Spleen (tissue), 7 donors: ENCODE measurements at regions not wholly inside any gene's neighbourhood (a gene's known extent, or its start where the extent isn't known, plus 50 kb on each side); places are given as distances from the start of the nearest gene placed in this dataset.

Experiments used
- CTCF ChIP-seq, 11 experiments: fragments of 200-600 bp in 7 of 11; fragments of 450-650 bp in 4 of 11; sonication (generic) in 4 of 11; IDR thresholded peaks in 8 of 11; conservative IDR thresholded peaks in 3 of 11; 1 replicate in 7 of 11; 2 replicates in 4 of 11; pipeline versions ENCODE4 v1.4.0 to v1.8.0; 2016 to 2021; ENCODE audit warnings: antibody characterized with exemption in 11 of 11, inconsistent platforms in 4 of 11, mild to moderate bottlenecking in 1 of 11
- POLR2A ChIP-seq, 3 donors: fragments of 450-650 bp; IDR thresholded peaks; one replicate each; pipeline ENCODE4 v1.5.1; 2017; ENCODE audit warnings: antibody characterized with exemption in 3 of 3, mild to moderate bottlenecking in 1 of 3
- donor health status: DM: no; HTN: no; CAD: no; lungs with moderate emphysema.
- donor health status: DM: no; HTN: no; CAD: no.
- donor health status: DM: no; HTN: no; CAD: no.

GRCh38 chr3:59250600-59250999 lies 200.8 kb upstream of the CFAP20DC start:
- TF ChIP-seq CTCF (IDR thresholded peaks at IDR 0.05 in 8 of 11, conservative IDR thresholded peaks at IDR 0.05 in 3 of 11) (no peak), POLR2A (IDR thresholded peaks at IDR 0.05) (no peak)
